Cerebellar cortex (tissue), 1 donor: ENCODE measurements at regions not wholly inside any gene's neighbourhood (a gene's known extent, or its start where the extent isn't known, plus 50 kb on each side); places are given as distances from the start of the nearest gene placed in this dataset.

ENCODE experiments used
- DNase-seq: peaks from one replicate; pipeline ENCODE4 v3.0.0-alpha.2; 2015; ENCODE audit warnings: low spot score

- DNase-seq: no peak
Observed at GRCh38 chr18:40653682-40654081, 1301.4 kb upstream of the PIK3C3 start.

- no peak for DNase-seq
Observed at GRCh38 chr18:40652321-40652720, 1302.7 kb upstream of the PIK3C3 start.

- no peak for DNase-seq
Observed at GRCh38 chr18:40651163-40651562, 1303.9 kb upstream of the PIK3C3 start.

- no peak for DNase-seq
Observed at GRCh38 chr18:40642692-40643229, 1312.3 kb upstream of the PIK3C3 start.

GRCh38 chr18:40631319-40631718 lies 1323.7 kb upstream of the PIK3C3 start:
- DNase-seq: no peak

GRCh38 chr18:40630496-40630895 lies 1324.5 kb upstream of the PIK3C3 start:
- no peak for DNase-seq

- no peak for DNase-seq
Observed at GRCh38 chr18:40624959-40625358, 1330.1 kb upstream of the PIK3C3 start.

- no peak for DNase-seq
Observed at GRCh38 chr18:40613721-40614120, 1341.3 kb upstream of the PIK3C3 start.

- peak; percentile 88 for DNase-seq
Observed at GRCh38 chr18:40612356-40612755, 1342.7 kb upstream of the PIK3C3 start.

GRCh38 chr18:40608226-40608625 lies 1346.8 kb upstream of the PIK3C3 start:
- DNase-seq: no peak

GRCh38 chr18:40607542-40608148 lies 1347.4 kb upstream of the PIK3C3 start:
- DNase-seq: no peak

- DNase-seq: no peak
Observed at GRCh38 chr18:40606996-40607395, 1348.0 kb upstream of the PIK3C3 start.

GRCh38 chr18:40583671-40584070 lies 1371.4 kb upstream of the PIK3C3 start:
- no peak for DNase-seq

- no peak for DNase-seq
Observed at GRCh38 chr18:40582105-40582504, 1372.9 kb upstream of the PIK3C3 start.

GRCh38 chr18:40577981-40578365 lies 1377.1 kb upstream of the PIK3C3 start:
- DNase-seq: no peak

- DNase-seq: no peak
Observed at GRCh38 chr18:40577239-40577980, 1377.6 kb upstream of the PIK3C3 start.

- DNase-seq: no peak
Observed at GRCh38 chr18:40576507-40577115, 1378.4 kb upstream of the PIK3C3 start.

GRCh38 chr18:40570615-40571014 lies 1384.4 kb upstream of the PIK3C3 start:
- DNase-seq: no peak

GRCh38 chr18:40569605-40570004 lies 1385.4 kb upstream of the PIK3C3 start:
- DNase-seq: no peak

- no peak for DNase-seq
Observed at GRCh38 chr18:40566510-40566844, 1388.6 kb upstream of the PIK3C3 start.

GRCh38 chr18:40565805-40566509 lies 1389.1 kb upstream of the PIK3C3 start:
- no peak for DNase-seq

- DNase-seq: no peak
Observed at GRCh38 chr18:40559556-40559955, 1395.5 kb upstream of the PIK3C3 start.
